ENCODE measurements at regions not wholly inside any gene's neighbourhood (a gene's known extent, or its start where the extent isn't known, plus 50 kb on each side); places are given as distances from the start of the nearest gene placed in this dataset.

GRCh38 chr14:98085751-98086150 is 1186.2 kb downstream of the BCL11B start:
- H3K9me3 Mint-ChIP-seq = no peaks in the 10 kb centered on the region
- H3K27ac Mint-ChIP-seq = no peak overlapping the region
- no peak overlapping the region for H3K4me3 Mint-ChIP-seq
- no peaks in the 10 kb centered on the region for H3K27me3 Mint-ChIP-seq
- no peaks in the 10 kb centered on the region for H3K36me3 Mint-ChIP-seq (ENCODE audit: low read depth)
- H3K4me1 Mint-ChIP-seq (ENCODE audit: low read depth) = peaks cover under 1% of the 10 kb centered on the region
- DNase-seq = no peak

- no peak for DNase-seq
- H3K27me3 Mint-ChIP-seq = no peaks in the 10 kb centered on the region
- no peak overlapping the region for H3K4me3 Mint-ChIP-seq
- H3K9me3 Mint-ChIP-seq = no peaks in the 10 kb centered on the region
- H3K4me1 Mint-ChIP-seq (ENCODE audit: low read depth) = peaks cover 8% of the 10 kb centered on the region
- H3K27ac Mint-ChIP-seq = no peak overlapping the region
- peaks cover 2% of the 10 kb centered on the region for H3K36me3 Mint-ChIP-seq (ENCODE audit: low read depth)
These were observed 1178.9 kb downstream of the BCL11B start for GRCh38 chr14:98093111-98093510.

GRCh38 chr14:98099527-98099926 is 1172.5 kb downstream of the BCL11B start:
- no peak for DNase-seq
- peaks cover 58% of the 10 kb centered on the region for H3K4me1 Mint-ChIP-seq (ENCODE audit: low read depth)
- no peaks in the 10 kb centered on the region for H3K27me3 Mint-ChIP-seq
- no peak overlapping the region for H3K4me3 Mint-ChIP-seq
- H3K36me3 Mint-ChIP-seq (ENCODE audit: low read depth) = peaks cover 5% of the 10 kb centered on the region
- peaks cover 20% of the 10 kb centered on the region for H3K9me3 Mint-ChIP-seq
- peak overlapping the region; percentile 87 for H3K27ac Mint-ChIP-seq

- Mint-ChIP-seq H3K36me3 (ENCODE audit: low read depth) (peaks cover 5% of the 10 kb centered on the region), H3K9me3 (peaks cover 20% of the 10 kb centered on the region), H3K27ac (peak overlapping the region; percentile 71), H3K27me3 (no peaks in the 10 kb centered on the region), H3K4me1 (ENCODE audit: low read depth) (peaks cover 57% of the 10 kb centered on the region), H3K4me3 (no peak overlapping the region)
- no peak for DNase-seq
These were observed 1170.7 kb downstream of the BCL11B start for GRCh38 chr14:98101323-98101722.

- DNase-seq = no peak
- peaks cover 5% of the 10 kb centered on the region for H3K36me3 Mint-ChIP-seq (ENCODE audit: low read depth)
- no peaks in the 10 kb centered on the region for H3K27me3 Mint-ChIP-seq
- no peak overlapping the region for H3K4me3 Mint-ChIP-seq
- H3K9me3 Mint-ChIP-seq = peaks cover 14% of the 10 kb centered on the region
- H3K27ac Mint-ChIP-seq = no peak overlapping the region
- peaks cover 52% of the 10 kb centered on the region for H3K4me1 Mint-ChIP-seq (ENCODE audit: low read depth)
These were observed 1168.3 kb downstream of the BCL11B start for GRCh38 chr14:98103705-98104104.

GRCh38 chr14:98109326-98109725 is 1162.7 kb downstream of the BCL11B start:
- Mint-ChIP-seq H3K27ac (no peak overlapping the region), H3K4me1 (ENCODE audit: low read depth) (peaks cover 29% of the 10 kb centered on the region), H3K36me3 (ENCODE audit: low read depth) (no peaks in the 10 kb centered on the region), H3K27me3 (no peaks in the 10 kb centered on the region), H3K9me3 (no peaks in the 10 kb centered on the region), H3K4me3 (no peak overlapping the region)
- no peak for DNase-seq

- H3K4me1 Mint-ChIP-seq (ENCODE audit: low read depth) = peaks cover 32% of the 10 kb centered on the region
- H3K27ac Mint-ChIP-seq = no peak overlapping the region
- H3K27me3 Mint-ChIP-seq = no peaks in the 10 kb centered on the region
- DNase-seq = no peak
- H3K9me3 Mint-ChIP-seq = no peaks in the 10 kb centered on the region
- no peaks in the 10 kb centered on the region for H3K36me3 Mint-ChIP-seq (ENCODE audit: low read depth)
- H3K4me3 Mint-ChIP-seq = no peak overlapping the region
These were observed 1159.7 kb downstream of the BCL11B start for GRCh38 chr14:98112194-98112780.

GRCh38 chr14:98114122-98114895 is 1157.7 kb downstream of the BCL11B start:
- H3K4me3 Mint-ChIP-seq = no peak overlapping the region
- no peak for DNase-seq
- peak overlapping the region; percentile 78 for H3K27ac Mint-ChIP-seq
- H3K9me3 Mint-ChIP-seq = no peaks in the 10 kb centered on the region
- no peaks in the 10 kb centered on the region for H3K27me3 Mint-ChIP-seq
- no peaks in the 10 kb centered on the region for H3K36me3 Mint-ChIP-seq (ENCODE audit: low read depth)
- H3K4me1 Mint-ChIP-seq (ENCODE audit: low read depth) = peaks cover 32% of the 10 kb centered on the region

GRCh38 chr14:98114946-98115345 is 1157.1 kb downstream of the BCL11B start:
- no peak overlapping the region for H3K4me3 Mint-ChIP-seq
- H3K4me1 Mint-ChIP-seq (ENCODE audit: low read depth) = peaks cover 37% of the 10 kb centered on the region
- peak overlapping the region; percentile 78 for H3K27ac Mint-ChIP-seq
- H3K9me3 Mint-ChIP-seq = peaks cover 4% of the 10 kb centered on the region
- H3K36me3 Mint-ChIP-seq (ENCODE audit: low read depth) = no peaks in the 10 kb centered on the region
- H3K27me3 Mint-ChIP-seq = no peaks in the 10 kb centered on the region
- DNase-seq = no peak

GRCh38 chr14:98118749-98119148 is 1153.2 kb downstream of the BCL11B start:
- H3K4me3 Mint-ChIP-seq = no peak overlapping the region
- H3K36me3 Mint-ChIP-seq (ENCODE audit: low read depth) = peaks cover 3% of the 10 kb centered on the region
- no peaks in the 10 kb centered on the region for H3K27me3 Mint-ChIP-seq
- no peak overlapping the region for H3K27ac Mint-ChIP-seq
- no peak for DNase-seq
- peaks cover 12% of the 10 kb centered on the region for H3K9me3 Mint-ChIP-seq
- peaks cover 46% of the 10 kb centered on the region for H3K4me1 Mint-ChIP-seq (ENCODE audit: low read depth)

GRCh38 chr14:98119739-98120138 is 1152.3 kb downstream of the BCL11B start:
- Mint-ChIP-seq H3K27me3 (no peaks in the 10 kb centered on the region), H3K27ac (no peak overlapping the region), H3K4me1 (ENCODE audit: low read depth) (peaks cover 36% of the 10 kb centered on the region), H3K36me3 (ENCODE audit: low read depth) (peaks cover 3% of the 10 kb centered on the region), H3K4me3 (no peak overlapping the region), H3K9me3 (peaks cover 19% of the 10 kb centered on the region)
- no peak for DNase-seq

GRCh38 chr14:98120831-98121464 is 1151.0 kb downstream of the BCL11B start:
- Mint-ChIP-seq H3K4me1 (ENCODE audit: low read depth) (peaks cover 36% of the 10 kb centered on the region), H3K9me3 (peaks cover 22% of the 10 kb centered on the region), H3K4me3 (no peak overlapping the region), H3K27me3 (no peaks in the 10 kb centered on the region), H3K36me3 (ENCODE audit: low read depth) (peaks cover 3% of the 10 kb centered on the region), H3K27ac (peak overlapping the region; percentile 13)
- DNase-seq = no peak

- no peak overlapping the region for H3K4me3 Mint-ChIP-seq
- H3K4me1 Mint-ChIP-seq (ENCODE audit: low read depth) = peaks cover 36% of the 10 kb centered on the region
- H3K27me3 Mint-ChIP-seq = no peaks in the 10 kb centered on the region
- peaks cover 3% of the 10 kb centered on the region for H3K36me3 Mint-ChIP-seq (ENCODE audit: low read depth)
- no peak for DNase-seq
- peak overlapping the region; percentile 47 for H3K27ac Mint-ChIP-seq
- peaks cover 22% of the 10 kb centered on the region for H3K9me3 Mint-ChIP-seq
These were observed 1149.5 kb downstream of the BCL11B start for GRCh38 chr14:98122527-98122926.

- no peak for DNase-seq
- H3K27ac Mint-ChIP-seq = no peak overlapping the region
- no peak overlapping the region for H3K4me3 Mint-ChIP-seq
- peaks cover 40% of the 10 kb centered on the region for H3K4me1 Mint-ChIP-seq (ENCODE audit: low read depth)
- H3K27me3 Mint-ChIP-seq = no peaks in the 10 kb centered on the region
- H3K36me3 Mint-ChIP-seq (ENCODE audit: low read depth) = no peaks in the 10 kb centered on the region
- peaks cover 3% of the 10 kb centered on the region for H3K9me3 Mint-ChIP-seq
These were observed 1141.3 kb downstream of the BCL11B start for GRCh38 chr14:98130691-98131090.

- Mint-ChIP-seq H3K9me3 (no peaks in the 10 kb centered on the region), H3K36me3 (ENCODE audit: low read depth) (no peaks in the 10 kb centered on the region), H3K27ac (no peak overlapping the region), H3K27me3 (no peaks in the 10 kb centered on the region), H3K4me3 (no peak overlapping the region), H3K4me1 (ENCODE audit: low read depth) (peaks cover 45% of the 10 kb centered on the region)
- DNase-seq = no peak
These were observed 1140.6 kb downstream of the BCL11B start for GRCh38 chr14:98131406-98131805.
